Stimulated activated CD4-positive, alpha-beta T cell treated with anti-CD3 and anti-CD28 coated beads, Interleukin-1b, Interleukin-23, amount 100 ng/mL, for 24 hours (primary cell): ENCODE measurements at regions not wholly inside any gene's neighbourhood (a gene's known extent, or its start where the extent isn't known, plus 50 kb on each side); places are given as distances from the start of the nearest gene placed in this dataset.
A peak's percentile ranks its signal among the peaks of the same experiment; 100 is the strongest.
"Not testable (repeated sequence)": the region's sequence is repeated elsewhere in the genome, so short reads cannot be mapped to it uniquely, and the experiment has no call there.

Source experiments
- DNase-seq, 4 experiments: peaks; one replicate each; pipeline ENCODE4 v3.0.0-alpha.2; 2020; ENCODE audit warnings: low read depth in 4 of 4, low spot score in 1 of 4

GRCh38 chr17:77509089-77509488 is 368.3 kb downstream of the SEC14L1 start:
- DNase-seq: no peak

GRCh38 chr17:77509599-77509998 is 368.8 kb downstream of the SEC14L1 start:
- DNase-seq: no peak

- DNase-seq: no peak
Measured at GRCh38 chr17:77510133-77510796, 369.5 kb downstream of the SEC14L1 start.

- DNase-seq: no peak
Measured at GRCh38 chr17:77511514-77512061, 370.8 kb downstream of the SEC14L1 start.

GRCh38 chr17:77512062-77512946 is 371.5 kb downstream of the SEC14L1 start:
- no peak for DNase-seq

- no peak for DNase-seq
Measured at GRCh38 chr17:77513045-77513444, 372.3 kb downstream of the SEC14L1 start.

GRCh38 chr17:77515227-77515626 is 374.5 kb downstream of the SEC14L1 start:
- no peak for DNase-seq

GRCh38 chr17:77516902-77517301 is 376.1 kb downstream of the SEC14L1 start:
- no peak for DNase-seq

GRCh38 chr17:77521076-77521475 is 380.3 kb downstream of the SEC14L1 start:
- DNase-seq: no peak

GRCh38 chr17:77523540-77523939 is 382.8 kb downstream of the SEC14L1 start:
- DNase-seq: no peak

- DNase-seq: no peak
Measured at GRCh38 chr17:77526259-77526711, 385.5 kb downstream of the SEC14L1 start.

GRCh38 chr17:77526728-77527350 is 386.1 kb downstream of the SEC14L1 start:
- no peak for DNase-seq

- no peak for DNase-seq
Measured at GRCh38 chr17:77527409-77527808, 386.6 kb downstream of the SEC14L1 start.

- DNase-seq: no peak
Measured at GRCh38 chr17:77527836-77528505, 387.2 kb downstream of the SEC14L1 start.

- peak in 2 of 4 experiments; percentile 2 to 34 for DNase-seq
Measured at GRCh38 chr17:77528516-77529327, 388.0 kb downstream of the SEC14L1 start.

- DNase-seq: no peak
Measured at GRCh38 chr17:77529328-77529650, 388.5 kb downstream of the SEC14L1 start.

GRCh38 chr17:77530591-77530990 is 389.8 kb downstream of the SEC14L1 start:
- no peak for DNase-seq

GRCh38 chr17:77531002-77531401 is 390.2 kb downstream of the SEC14L1 start:
- DNase-seq: no peak

GRCh38 chr17:77531641-77532040 is 390.9 kb downstream of the SEC14L1 start:
- DNase-seq: no peak

- DNase-seq: not testable (repeated sequence)
Measured at GRCh38 chr17:77533697-77534096, 392.9 kb downstream of the SEC14L1 start.
